ENCODE measurements at regions not wholly inside any gene's neighbourhood (a gene's known extent, or its start where the extent isn't known, plus 50 kb on each side); places are given as distances from the start of the nearest gene placed in this dataset.

DNA sequence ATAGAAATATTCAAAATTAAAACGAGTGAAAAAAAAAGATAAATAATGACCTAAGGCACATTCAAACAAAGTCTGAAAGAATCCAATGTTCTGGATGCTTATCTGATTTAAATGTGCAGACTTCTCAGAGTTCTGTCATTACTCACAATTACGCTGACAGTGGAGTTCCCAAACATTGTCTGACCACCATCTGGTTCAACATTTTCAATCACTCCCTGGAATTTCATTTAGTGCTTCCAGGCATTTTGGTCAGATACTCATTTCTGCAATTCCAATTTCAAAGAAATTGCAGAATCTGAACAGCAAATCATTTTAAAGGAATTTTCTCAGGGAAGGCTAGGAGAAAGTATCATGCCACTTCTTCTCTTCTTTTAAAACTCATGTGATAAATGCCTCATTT is 398.2 kb upstream of the PDE3A start:
- Histone ChIP-seq H4K20me1 (ENCODE audit: control insufficient read depth, insufficient read depth, low read length, poor library complexity, severe bottlenecking) (no peaks in the 10 kb centered on the region), H3K36me3 (replicated peaks in 1 of 2; ENCODE audit: control extremely low read depth in 1 of 2, control insufficient read depth in 1 of 2, extremely low read depth in 1 of 2, insufficient read depth in 2 of 2, low read length in 1 of 2) (no peaks in the 10 kb centered on the region), H3K4me1 (ENCODE audit: control insufficient read depth in 2 of 2, insufficient read depth in 2 of 2, low read length in 2 of 2) (no peaks in the 10 kb centered on the region), H3K9ac (ENCODE audit: low read length) (no peak overlapping the region), H3K79me2 (ENCODE audit: control insufficient read depth, insufficient read depth, low read length) (no peaks in the 10 kb centered on the region), H3K9me3 (ENCODE audit: control extremely low read depth in 1 of 3, control insufficient read depth in 2 of 3, insufficient read depth in 1 of 3, low read length in 2 of 3) (no peaks in the 10 kb centered on the region), H3K27me3 (replicated peaks in 1 of 4; ENCODE audit: control extremely low read depth in 1 of 4, control insufficient read depth in 3 of 4, insufficient read depth in 4 of 4, low read length in 3 of 4) (no peaks in the 10 kb centered on the region), H2AFZ (ENCODE audit: insufficient read depth, low read depth, low read length, poor library complexity, severe bottlenecking) (no peak overlapping the region), H3K4me3 (ENCODE audit: control extremely low read depth in 1 of 5, extremely low read depth in 1 of 5, insufficient read depth in 1 of 5, low read depth in 2 of 5, low read length in 4 of 5) (no peak overlapping the region), H3K4me2 (replicated peaks; ENCODE audit: low read depth, low read length, poor library complexity, severe bottlenecking) (no peak overlapping the region), H3K27ac (ENCODE audit: low read length in 2 of 2) (no peak overlapping the region)
- Mint-ChIP-seq H3K9me3 (ENCODE audit: insufficient read depth) (peaks cover 5% of the 10 kb centered on the region), H3K27ac (no peak overlapping the region), H3K4me3 (no peak overlapping the region), H3K27me3 (no peaks in the 10 kb centered on the region), H3K4me1 (no peaks in the 10 kb centered on the region)
- 78% methylated on average over 1 of the region's 2 CpGs for WGBS (ENCODE audit: insufficient coverage)
- ATAC-seq (ENCODE audit: low read depth) (no peak), DNase-seq (no peak)
- CTCF ChIA-PET, result no interaction called here
- POLR2A ChIA-PET, result no interaction called here
- TF ChIP-seq, protein P1, sequence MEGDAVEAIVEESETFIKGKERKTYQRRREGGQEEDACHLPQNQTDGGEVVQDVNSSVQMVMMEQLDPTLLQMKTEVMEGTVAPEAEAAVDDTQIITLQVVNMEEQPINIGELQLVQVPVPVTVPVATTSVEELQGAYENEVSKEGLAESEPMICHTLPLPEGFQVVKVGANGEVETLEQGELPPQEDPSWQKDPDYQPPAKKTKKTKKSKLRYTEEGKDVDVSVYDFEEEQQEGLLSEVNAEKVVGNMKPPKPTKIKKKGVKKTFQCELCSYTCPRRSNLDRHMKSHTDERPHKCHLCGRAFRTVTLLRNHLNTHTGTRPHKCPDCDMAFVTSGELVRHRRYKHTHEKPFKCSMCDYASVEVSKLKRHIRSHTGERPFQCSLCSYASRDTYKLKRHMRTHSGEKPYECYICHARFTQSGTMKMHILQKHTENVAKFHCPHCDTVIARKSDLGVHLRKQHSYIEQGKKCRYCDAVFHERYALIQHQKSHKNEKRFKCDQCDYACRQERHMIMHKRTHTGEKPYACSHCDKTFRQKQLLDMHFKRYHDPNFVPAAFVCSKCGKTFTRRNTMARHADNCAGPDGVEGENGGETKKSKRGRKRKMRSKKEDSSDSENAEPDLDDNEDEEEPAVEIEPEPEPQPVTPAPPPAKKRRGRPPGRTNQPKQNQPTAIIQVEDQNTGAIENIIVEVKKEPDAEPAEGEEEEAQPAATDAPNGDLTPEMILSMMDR (IDR thresholded peaks at IDR 0.05), result no peak
- no peak for TF ChIP-seq EZH2 (IDR thresholded peaks at IDR 0.05; ENCODE audit: borderline replicate concordance, insufficient read depth, low read depth, low read length, poor library complexity, severe bottlenecking)
- intact Hi-C loops (cut with micrococcal nuclease), result no loop called here

DNA sequence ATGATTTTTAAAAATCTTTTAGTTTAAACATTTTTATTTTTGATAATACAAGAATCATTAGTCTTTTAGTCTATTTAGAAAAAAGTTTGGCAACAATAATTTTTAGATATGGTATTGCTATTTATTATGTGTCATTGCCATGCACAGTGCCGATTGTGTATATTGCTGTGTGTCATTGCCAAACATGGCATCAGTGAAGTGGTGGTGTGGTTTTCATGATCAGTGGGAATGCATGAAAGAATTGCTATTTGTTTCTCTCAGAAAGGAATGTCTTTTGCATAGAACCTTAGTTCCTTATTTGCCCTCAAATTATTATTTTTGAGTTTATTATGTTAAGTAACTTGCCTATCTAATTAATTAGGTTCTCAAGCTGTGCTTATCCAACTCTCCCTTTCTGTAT is 397.5 kb upstream of the PDE3A start:
- no peak overlapping the region for H3K27ac ChIP-seq (ENCODE audit: low read length in 2 of 2)
- H3K36me3 ChIP-seq (replicated peaks in 1 of 2; ENCODE audit: control extremely low read depth in 1 of 2, control insufficient read depth in 1 of 2, extremely low read depth in 1 of 2, insufficient read depth in 2 of 2, low read length in 1 of 2), result no peaks in the 10 kb centered on the region
- no peaks in the 10 kb centered on the region for H4K20me1 ChIP-seq (ENCODE audit: control insufficient read depth, insufficient read depth, low read length, poor library complexity, severe bottlenecking)
- WGBS (ENCODE audit: insufficient coverage), result 100% methylated on average over 1 of the region's 1 CpG
- H3K27ac Mint-ChIP-seq, result no peak overlapping the region
- no peaks in the 10 kb centered on the region for H3K4me1 Mint-ChIP-seq
- TF ChIP-seq, protein P1 (IDR thresholded peaks at IDR 0.05), result no peak
- TF ChIP-seq EZH2 (IDR thresholded peaks at IDR 0.05; ENCODE audit: borderline replicate concordance, insufficient read depth, low read depth, low read length, poor library complexity, severe bottlenecking), result no peak
- no peaks in the 10 kb centered on the region for H3K9me3 ChIP-seq (ENCODE audit: control extremely low read depth in 1 of 3, control insufficient read depth in 2 of 3, insufficient read depth in 1 of 3, low read length in 2 of 3)
- peaks cover 5% of the 10 kb centered on the region for H3K9me3 Mint-ChIP-seq (ENCODE audit: insufficient read depth)
- H3K4me1 ChIP-seq (ENCODE audit: control insufficient read depth in 2 of 2, insufficient read depth in 2 of 2, low read length in 2 of 2), result no peaks in the 10 kb centered on the region
- H3K27me3 ChIP-seq (replicated peaks in 1 of 4; ENCODE audit: control extremely low read depth in 1 of 4, control insufficient read depth in 3 of 4, insufficient read depth in 4 of 4, low read length in 3 of 4), result no peaks in the 10 kb centered on the region
- intact Hi-C loops (cut with micrococcal nuclease), result no loop called here
- H3K27me3 Mint-ChIP-seq, result no peaks in the 10 kb centered on the region
- no peak for DNase-seq
- CTCF ChIA-PET, result no interaction called here
- no peaks in the 10 kb centered on the region for H3K79me2 ChIP-seq (ENCODE audit: control insufficient read depth, insufficient read depth, low read length)
- POLR2A ChIA-PET, result no interaction called here
- H3K9ac ChIP-seq (ENCODE audit: low read length), result no peak overlapping the region
- H3K4me3 Mint-ChIP-seq, result no peak overlapping the region
- no peak overlapping the region for H2AFZ ChIP-seq (ENCODE audit: insufficient read depth, low read depth, low read length, poor library complexity, severe bottlenecking)
- ATAC-seq (ENCODE audit: low read depth), result no peak
- H3K4me3 ChIP-seq (ENCODE audit: control extremely low read depth in 1 of 5, extremely low read depth in 1 of 5, insufficient read depth in 1 of 5, low read depth in 2 of 5, low read length in 4 of 5), result no peak overlapping the region
- no peak overlapping the region for H3K4me2 ChIP-seq (replicated peaks; ENCODE audit: low read depth, low read length, poor library complexity, severe bottlenecking)

Data from B cell (primary cell).